PFSK-1 (cell line): ENCODE measurements at regions not wholly inside any gene's neighbourhood (a gene's known extent, or its start where the extent isn't known, plus 50 kb on each side); places are given as distances from the start of the nearest gene placed in this dataset.

ENCODE experiments used
- FOXP2 ChIP-seq: optimal IDR thresholded peaks from 2 replicates; pipeline ENCODE3; 2011; ENCODE audit warnings: borderline replicate concordance, control low read depth, inconsistent platforms; ENCODE audit not compliant: insufficient read depth; ENCODE audit errors: extremely low read length, extremely low read depth
- POLR2AphosphoS5 ChIP-seq: IDR thresholded peaks from 2 replicates; pipeline ENCODE4 v1.6.1; 2012; ENCODE audit warnings: low read depth, mild to moderate bottlenecking, control low read depth, low read length, moderate library complexity
- REST ChIP-seq, 2 experiments: IDR thresholded peaks; 2 replicates each; pipeline versions ENCODE4 v1.6.1 to v1.8.0; 2011 to 2012; ENCODE audit warnings: low read depth in 2 of 2, low read length in 2 of 2, control low read depth in 1 of 2, inconsistent platforms in 1 of 2, mild to moderate bottlenecking in 1 of 2, moderate library complexity in 1 of 2; ENCODE audit not compliant: insufficient read depth in 1 of 2
- SIN3A ChIP-seq: IDR thresholded peaks from 2 replicates; pipeline ENCODE4 v1.6.1; 2012; ENCODE audit warnings: mild to moderate bottlenecking, low read length, moderate library complexity, borderline replicate concordance; ENCODE audit not compliant: insufficient read depth
- TAF1 ChIP-seq: IDR thresholded peaks from 2 replicates; pipeline ENCODE4 v1.6.1; 2012; ENCODE audit warnings: low read length, control low read depth, borderline replicate concordance; ENCODE audit not compliant: insufficient read depth

- TF ChIP-seq FOXP2 (no peak), SIN3A (no peak), POLR2AphosphoS5 (no peak), TAF1 (no peak), REST (IDR thresholded peaks at IDR 0.05; ENCODE audit: insufficient read depth in 1 of 2, low read depth in 2 of 2, low read length in 2 of 2) (no peak)
Observed at GRCh38 chr6:91276315-91276714, 689.4 kb upstream of the MAP3K7 start.

- no peak for TF ChIP-seq REST (IDR thresholded peaks at IDR 0.05; ENCODE audit: insufficient read depth in 1 of 2, low read depth in 2 of 2, low read length in 2 of 2)
- no peak for TF ChIP-seq POLR2AphosphoS5
- no peak for TF ChIP-seq SIN3A
- no peak for TF ChIP-seq FOXP2
- TF ChIP-seq TAF1: no peak
Observed at GRCh38 chr6:91273729-91274128, 686.9 kb upstream of the MAP3K7 start.

- TF ChIP-seq FOXP2 (no peak), TAF1 (no peak), SIN3A (no peak), REST (IDR thresholded peaks at IDR 0.05; ENCODE audit: insufficient read depth in 1 of 2, low read depth in 2 of 2, low read length in 2 of 2) (no peak), POLR2AphosphoS5 (no peak)
Observed at GRCh38 chr6:91271807-91272206, 684.9 kb upstream of the MAP3K7 start.

GRCh38 chr6:91268941-91269340, 682.1 kb upstream of the MAP3K7 start:
- TF ChIP-seq REST (IDR thresholded peaks at IDR 0.05; ENCODE audit: insufficient read depth in 1 of 2, low read depth in 2 of 2, low read length in 2 of 2): no peak
- no peak for TF ChIP-seq SIN3A
- TF ChIP-seq TAF1: no peak
- TF ChIP-seq FOXP2: no peak

GRCh38 chr6:91267246-91267645, 680.4 kb upstream of the MAP3K7 start:
- no peak for TF ChIP-seq SIN3A
- no peak for TF ChIP-seq REST (IDR thresholded peaks at IDR 0.05; ENCODE audit: insufficient read depth in 1 of 2, low read depth in 2 of 2, low read length in 2 of 2)
